BJ (cell line): ENCODE measurements at regions not wholly inside any gene's neighbourhood (a gene's known extent, or its start where the extent isn't known, plus 50 kb on each side); places are given as distances from the start of the nearest gene placed in this dataset.

Source experiments
- CTCF ChIA-PET: fragments of 350-600 bp; formaldehyde crosslinking; extraction: SDS; loops from one replicate; lab custom pipeline; 2021; ENCODE audit warnings: antibody characterized with exemption, inconsistent platforms; lab: Yijun Ruan, JAX
- POLR2A ChIA-PET: fragments of 300-600 bp; sonication (Branson Sonifier 250); formaldehyde crosslinking; extraction: SDS; loops from one replicate; lab custom pipeline; 2021; ENCODE audit warnings: antibody characterized with exemption; lab: Charles Lee
- DNase-seq: peaks from one replicate; pipeline ENCODE4 v3.0.0-alpha.2; 2011; ENCODE audit warnings: low read depth
- H3K27me3 ChIP-seq: 2 replicates; pipeline ENCODE4 v1.6.0; 2011; ENCODE audit warnings: low read length; ENCODE audit not compliant: control insufficient read depth, insufficient read depth
- H3K36me3 ChIP-seq: 2 replicates; pipeline ENCODE4 v1.5.1; 2011; ENCODE audit warnings: low read length; ENCODE audit not compliant: control insufficient read depth, insufficient read depth
- H3K4me3 ChIP-seq: 2 replicates; pipeline ENCODE4 v1.5.1; 2011; ENCODE audit warnings: low read depth, mild to moderate bottlenecking, control low read depth, low read length
- TF ChIP-seq, protein P1 (sequence below): IDR thresholded peaks from 2 replicates; pipeline ENCODE4 v1.5.1; 2011; ENCODE audit warnings: low read depth, mild to moderate bottlenecking, control low read depth, inconsistent platforms, low read length, moderate library complexity; ENCODE audit not compliant: insufficient read depth

DNA sequence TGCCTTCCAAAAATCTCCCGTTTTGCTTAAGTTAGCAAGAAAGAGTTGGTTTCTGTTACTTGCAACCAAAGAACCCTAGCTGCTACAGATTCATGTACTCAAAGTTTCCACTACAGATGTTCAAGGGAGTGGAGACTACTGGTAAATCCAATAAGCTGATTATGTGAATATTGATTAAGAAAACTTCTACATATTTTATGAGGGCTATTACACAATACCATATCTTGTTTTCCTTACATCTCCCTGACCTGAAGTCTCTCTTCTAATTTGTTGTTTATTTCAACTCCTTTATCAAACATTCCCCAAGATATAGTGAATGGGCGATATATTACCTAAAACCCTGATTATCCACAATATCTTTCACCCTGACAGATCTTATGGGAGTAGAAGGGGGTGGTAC lies 164.4 kb upstream of the PLXNC1 start:
- no peak overlapping the region for H3K4me3 ChIP-seq
- POLR2A ChIA-PET, result no interaction called here
- no peak for DNase-seq
- CTCF ChIA-PET, result interaction anchor here (0.7 kb wide), 1 partner anchor 481 kb away, joined by 8 read pairs; no protein-coding TSS in a partner anchor
- H3K27me3 ChIP-seq, result no peaks in the 10 kb centered on the region
- no peaks in the 10 kb centered on the region for H3K36me3 ChIP-seq
- TF ChIP-seq, protein P1, sequence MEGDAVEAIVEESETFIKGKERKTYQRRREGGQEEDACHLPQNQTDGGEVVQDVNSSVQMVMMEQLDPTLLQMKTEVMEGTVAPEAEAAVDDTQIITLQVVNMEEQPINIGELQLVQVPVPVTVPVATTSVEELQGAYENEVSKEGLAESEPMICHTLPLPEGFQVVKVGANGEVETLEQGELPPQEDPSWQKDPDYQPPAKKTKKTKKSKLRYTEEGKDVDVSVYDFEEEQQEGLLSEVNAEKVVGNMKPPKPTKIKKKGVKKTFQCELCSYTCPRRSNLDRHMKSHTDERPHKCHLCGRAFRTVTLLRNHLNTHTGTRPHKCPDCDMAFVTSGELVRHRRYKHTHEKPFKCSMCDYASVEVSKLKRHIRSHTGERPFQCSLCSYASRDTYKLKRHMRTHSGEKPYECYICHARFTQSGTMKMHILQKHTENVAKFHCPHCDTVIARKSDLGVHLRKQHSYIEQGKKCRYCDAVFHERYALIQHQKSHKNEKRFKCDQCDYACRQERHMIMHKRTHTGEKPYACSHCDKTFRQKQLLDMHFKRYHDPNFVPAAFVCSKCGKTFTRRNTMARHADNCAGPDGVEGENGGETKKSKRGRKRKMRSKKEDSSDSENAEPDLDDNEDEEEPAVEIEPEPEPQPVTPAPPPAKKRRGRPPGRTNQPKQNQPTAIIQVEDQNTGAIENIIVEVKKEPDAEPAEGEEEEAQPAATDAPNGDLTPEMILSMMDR, result no peak

DNA sequence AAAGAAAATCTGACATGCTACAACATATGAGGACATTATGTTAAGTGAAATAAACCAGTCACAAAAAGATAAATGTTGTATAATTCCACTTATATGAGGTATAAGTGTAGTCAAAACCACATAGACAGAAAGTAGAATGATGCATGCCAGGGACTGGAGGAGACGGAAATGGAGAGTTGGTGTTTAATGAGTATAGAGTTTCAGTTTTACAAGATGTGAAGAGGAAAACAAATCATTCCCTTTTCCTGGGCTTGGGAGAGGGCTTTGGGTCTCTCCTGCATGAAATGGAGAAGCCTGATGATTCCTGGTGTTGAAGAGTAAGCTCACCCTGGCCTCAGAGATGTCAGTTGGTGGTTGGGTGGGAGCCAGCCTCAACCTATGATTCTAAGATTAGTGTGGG lies 158.4 kb upstream of the PLXNC1 start:
- TF ChIP-seq, protein P1, result no peak
- DNase-seq, result no peak
- no peaks in the 10 kb centered on the region for H3K27me3 ChIP-seq
- H3K36me3 ChIP-seq, result no peaks in the 10 kb centered on the region
- CTCF ChIA-PET, result interaction anchor here (1.1 to 3.8 kb wide), 5 partner anchors 18 to 205 kb away, joined by 4 to 26 read pairs (median 11); no protein-coding TSS in a partner anchor
- POLR2A ChIA-PET, result no interaction called here
- H3K4me3 ChIP-seq, result no peak overlapping the region

DNA sequence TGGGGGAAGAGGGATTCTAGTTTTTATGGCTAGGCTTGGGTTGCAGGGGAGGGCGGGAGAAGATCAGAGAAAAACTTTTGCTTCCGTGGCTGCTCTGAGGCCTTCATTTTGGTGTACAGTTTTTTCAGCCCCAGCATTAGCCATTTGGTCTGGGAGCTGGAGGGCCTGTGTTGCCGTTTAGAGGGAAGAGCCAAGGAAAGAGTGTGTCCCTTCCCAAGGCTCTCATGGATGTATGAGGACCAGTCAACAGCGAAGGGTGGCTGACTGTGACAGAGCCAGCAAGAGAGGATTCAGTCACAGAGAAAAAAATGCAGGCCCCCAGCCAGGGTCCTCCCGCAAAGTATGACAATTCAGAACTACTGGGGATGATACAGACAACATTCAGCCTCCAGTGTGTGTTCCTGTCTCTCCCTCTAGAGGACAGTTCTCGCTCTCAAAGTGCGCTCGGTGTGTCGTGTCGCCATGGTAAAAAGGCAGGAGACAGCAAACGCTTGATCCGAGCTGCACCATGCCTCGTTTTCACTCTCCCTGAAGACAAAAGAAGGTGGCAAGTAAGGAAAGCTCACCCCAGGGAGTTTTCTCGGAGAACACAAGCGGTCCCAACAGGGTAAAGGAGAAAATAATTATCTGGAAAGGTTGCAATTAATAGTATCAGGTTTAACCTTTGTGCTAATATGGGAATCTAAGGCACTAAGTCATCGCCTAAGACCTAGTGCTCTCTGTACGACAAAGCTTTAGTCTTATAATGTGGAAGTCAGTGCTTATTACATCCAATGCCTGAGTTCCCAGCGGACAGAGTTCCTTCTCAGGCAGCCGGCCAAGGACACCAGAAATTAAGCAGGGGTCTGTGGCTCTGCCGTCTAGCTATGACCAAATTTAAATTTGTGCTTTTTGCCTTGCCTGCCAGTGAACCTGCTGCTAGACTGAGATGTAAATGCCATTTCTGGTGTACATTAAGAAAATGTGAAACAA lies 157.3 kb upstream of the PLXNC1 start:
- TF ChIP-seq, protein P1, result peak; percentile 65
- DNase-seq, result no peak
- Histone ChIP-seq H3K27me3 (no peaks in the 10 kb centered on the region), H3K36me3 (no peaks in the 10 kb centered on the region), H3K4me3 (no peak overlapping the region)
- ChIA-PET CTCF (interaction anchor here (0.7 to 3.8 kb wide), 16 partner anchors 9 to 419 kb away, joined by 3 to 26 read pairs (median 4); partner anchors contain the start of gene SOCS2), POLR2A (interaction anchor here (0.7 kb wide), 1 partner anchor 8 kb away, joined by 3 read pairs; no protein-coding TSS in a partner anchor)

DNA sequence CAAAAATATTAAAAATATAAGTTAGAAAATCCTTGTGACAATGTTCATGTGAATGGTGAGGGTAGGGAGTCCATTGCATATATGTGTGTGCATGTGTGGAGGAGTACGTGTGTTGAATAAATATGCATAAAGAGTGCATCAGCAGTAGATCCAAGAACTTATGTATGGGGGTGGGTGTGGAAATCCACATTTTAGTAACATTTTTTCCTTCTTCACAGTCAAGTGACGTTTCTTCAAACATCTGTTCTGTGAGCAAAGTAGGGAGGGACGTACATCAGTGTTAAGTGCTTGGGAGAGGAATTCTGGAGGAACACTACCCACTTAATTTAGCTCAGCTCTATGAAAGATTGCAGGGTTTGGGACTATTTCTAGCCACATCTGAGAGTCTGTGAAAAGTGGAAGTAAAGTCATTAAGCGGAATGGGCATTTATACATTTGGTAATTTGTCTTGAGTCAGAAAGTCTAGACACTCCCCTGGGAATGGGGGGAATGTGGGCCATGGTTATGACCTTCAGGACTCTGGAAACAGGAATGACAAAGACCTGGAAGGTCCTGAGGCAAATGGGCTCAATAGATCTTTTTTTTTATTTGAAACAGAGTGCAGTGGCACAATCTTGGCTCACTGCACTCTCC lies 156.4 kb upstream of the PLXNC1 start:
- ChIA-PET CTCF (interaction anchor here (0.6 to 3.8 kb wide), 16 partner anchors 10 to 419 kb away, joined by 3 to 26 read pairs (median 4); partner anchors contain the start of gene SOCS2), POLR2A (interaction anchor here (0.7 kb wide), 1 partner anchor 9 kb away, joined by 3 read pairs; no protein-coding TSS in a partner anchor)
- Histone ChIP-seq H3K4me3 (no peak overlapping the region), H3K36me3 (no peaks in the 10 kb centered on the region), H3K27me3 (no peaks in the 10 kb centered on the region)
- DNase-seq, result no peak
- TF ChIP-seq, protein P1, result no peak

DNA sequence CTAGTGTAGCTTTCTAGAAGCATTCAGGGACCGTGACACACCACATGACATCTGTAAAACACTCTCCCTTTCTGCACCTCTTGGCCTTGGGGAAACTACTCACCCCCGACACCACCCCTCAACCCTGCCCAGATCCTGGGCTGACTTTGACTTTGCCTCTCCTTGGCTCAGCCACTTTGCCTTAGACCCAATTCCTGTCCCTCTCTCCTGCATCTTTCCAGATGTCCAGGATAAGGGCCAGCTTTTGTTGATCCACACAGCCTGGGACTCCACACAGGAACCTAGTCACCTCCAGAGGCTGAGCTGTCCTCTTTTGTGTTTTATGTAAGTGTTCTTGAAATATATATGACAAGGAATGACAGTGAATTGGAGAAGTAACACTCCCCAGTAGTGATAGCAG lies 153.7 kb upstream of the PLXNC1 start:
- TF ChIP-seq, protein P1, result no peak
- CTCF ChIA-PET, result no interaction called here
- H3K36me3 ChIP-seq, result no peaks in the 10 kb centered on the region
- no peak overlapping the region for H3K4me3 ChIP-seq
- DNase-seq, result no peak
- POLR2A ChIA-PET, result no interaction called here
- H3K27me3 ChIP-seq, result no peaks in the 10 kb centered on the region
